ENCODE measurements at regions not wholly inside any gene's neighbourhood (a gene's known extent, or its start where the extent isn't known, plus 50 kb on each side); places are given as distances from the start of the nearest gene placed in this dataset.

DNA sequence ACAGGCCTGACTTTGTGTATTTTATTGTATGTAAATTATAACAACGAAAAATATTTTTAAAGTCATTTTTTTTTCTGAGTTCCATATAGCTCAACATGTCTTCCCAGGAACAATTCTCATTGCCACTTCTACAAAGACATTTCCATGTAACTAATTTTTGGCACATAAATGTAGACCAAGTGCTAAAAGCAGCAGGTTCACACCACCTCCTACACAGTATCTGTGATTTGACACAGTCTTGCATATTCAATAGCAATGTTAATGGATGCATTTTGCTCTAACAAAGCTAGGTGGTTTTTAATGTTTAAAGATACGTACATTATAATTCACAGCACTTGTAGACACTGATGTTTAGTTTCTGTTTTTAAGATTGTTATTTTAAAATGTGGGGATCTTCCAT lies 346.5 kb downstream of the GPAM start:
- no peak for TF ChIP-seq EP300 (IDR thresholded peaks at IDR 0.05)
- no peak for TF ChIP-seq POLR2AphosphoS5 (IDR thresholded peaks at IDR 0.05)
- TF ChIP-seq, protein P1, sequence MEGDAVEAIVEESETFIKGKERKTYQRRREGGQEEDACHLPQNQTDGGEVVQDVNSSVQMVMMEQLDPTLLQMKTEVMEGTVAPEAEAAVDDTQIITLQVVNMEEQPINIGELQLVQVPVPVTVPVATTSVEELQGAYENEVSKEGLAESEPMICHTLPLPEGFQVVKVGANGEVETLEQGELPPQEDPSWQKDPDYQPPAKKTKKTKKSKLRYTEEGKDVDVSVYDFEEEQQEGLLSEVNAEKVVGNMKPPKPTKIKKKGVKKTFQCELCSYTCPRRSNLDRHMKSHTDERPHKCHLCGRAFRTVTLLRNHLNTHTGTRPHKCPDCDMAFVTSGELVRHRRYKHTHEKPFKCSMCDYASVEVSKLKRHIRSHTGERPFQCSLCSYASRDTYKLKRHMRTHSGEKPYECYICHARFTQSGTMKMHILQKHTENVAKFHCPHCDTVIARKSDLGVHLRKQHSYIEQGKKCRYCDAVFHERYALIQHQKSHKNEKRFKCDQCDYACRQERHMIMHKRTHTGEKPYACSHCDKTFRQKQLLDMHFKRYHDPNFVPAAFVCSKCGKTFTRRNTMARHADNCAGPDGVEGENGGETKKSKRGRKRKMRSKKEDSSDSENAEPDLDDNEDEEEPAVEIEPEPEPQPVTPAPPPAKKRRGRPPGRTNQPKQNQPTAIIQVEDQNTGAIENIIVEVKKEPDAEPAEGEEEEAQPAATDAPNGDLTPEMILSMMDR (IDR thresholded peaks at IDR 0.05) = no peak
- TF ChIP-seq POLR2A (IDR thresholded peaks at IDR 0.05) = no peak
- no peaks in the 10 kb centered on the region for H3K9me3 ChIP-seq
- ATAC-seq (ENCODE audit: low FRiP score in 2 of 2) (no peak), DNase-seq (no peak)
- no peak overlapping the region for H3K4me3 ChIP-seq
- no peaks in the 10 kb centered on the region for H3K36me3 ChIP-seq
- WGBS, 2 donors = 71 to 73% methylated on average over 2 of the region's 2 CpGs
- H3K27ac ChIP-seq = no peak overlapping the region
- no peaks in the 10 kb centered on the region for H3K4me1 ChIP-seq
- H3K27me3 ChIP-seq = no peaks in the 10 kb centered on the region

DNA sequence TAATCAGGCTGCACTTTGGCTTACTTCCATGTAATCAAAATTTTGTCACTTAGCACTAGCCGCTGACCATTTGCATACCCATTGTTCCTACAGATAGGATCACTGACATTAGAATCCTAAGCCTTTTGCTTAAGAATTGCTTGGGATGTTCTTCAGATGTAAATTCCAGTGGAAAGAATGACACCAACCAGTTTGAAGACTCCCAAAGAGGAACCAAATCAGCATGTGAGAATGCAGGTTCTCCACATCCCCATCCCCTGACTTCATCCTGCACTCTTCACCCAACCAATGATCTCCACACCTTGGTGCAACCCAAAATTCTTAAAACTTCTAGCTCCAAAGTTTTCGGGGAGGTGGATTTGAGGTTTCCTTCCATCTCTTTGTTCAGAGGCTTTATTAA lies 345.6 kb downstream of the GPAM start:
- Histone ChIP-seq H3K36me3 (no peaks in the 10 kb centered on the region), H3K27me3 (no peaks in the 10 kb centered on the region), H3K9me3 (no peaks in the 10 kb centered on the region), H3K4me3 (no peak overlapping the region), H3K4me1 (no peaks in the 10 kb centered on the region), H3K27ac (no peak overlapping the region)
- WGBS, 2 donors = 67 to 72% methylated on average over 2 of the region's 2 CpGs
- no peak for TF ChIP-seq EP300 (IDR thresholded peaks at IDR 0.05)
- TF ChIP-seq POLR2A (IDR thresholded peaks at IDR 0.05) = no peak
- TF ChIP-seq, protein P1 (IDR thresholded peaks at IDR 0.05) = no peak
- no peak for TF ChIP-seq POLR2AphosphoS5 (IDR thresholded peaks at IDR 0.05)
- DNase-seq = no peak
- ATAC-seq (ENCODE audit: low FRiP score in 2 of 2) = no peak

GRCh38 chr10:111840546-111840945 lies 343.0 kb downstream of the GPAM start:
- Histone ChIP-seq H3K9me3 (no peaks in the 10 kb centered on the region), H3K27ac (no peak overlapping the region), H3K36me3 (no peaks in the 10 kb centered on the region), H3K4me1 (no peaks in the 10 kb centered on the region), H3K4me3 (no peak overlapping the region), H3K27me3 (no peaks in the 10 kb centered on the region)
- TF ChIP-seq EP300 (IDR thresholded peaks at IDR 0.05) (no peak), POLR2A (IDR thresholded peaks at IDR 0.05) (no peak), POLR2AphosphoS5 (IDR thresholded peaks at IDR 0.05) (no peak)
- TF ChIP-seq, protein P1 (IDR thresholded peaks at IDR 0.05) = no peak
- no peak for DNase-seq
- ATAC-seq (ENCODE audit: low FRiP score in 2 of 2) = no peak

GRCh38 chr10:111852801-111853200 lies 330.8 kb downstream of the GPAM start:
- Histone ChIP-seq H3K27me3 (no peaks in the 10 kb centered on the region), H3K4me1 (no peaks in the 10 kb centered on the region), H3K9me3 (peaks cover 0 to 10% (median 1%) of the 10 kb centered on the region in 4 donors), H3K36me3 (no peaks in the 10 kb centered on the region), H3K4me3 (no peak overlapping the region), H3K27ac (no peak overlapping the region)
- WGBS, 2 donors = 91 to 92% methylated on average over 2 of the region's 2 CpGs
- DNase-seq (no peak), ATAC-seq (ENCODE audit: low FRiP score in 2 of 2) (no peak)
- TF ChIP-seq POLR2AphosphoS5 (IDR thresholded peaks at IDR 0.05) = no peak
- TF ChIP-seq, protein P1 (IDR thresholded peaks at IDR 0.05) = no peak
- TF ChIP-seq EP300 (IDR thresholded peaks at IDR 0.05) = no peak
- TF ChIP-seq POLR2A (IDR thresholded peaks at IDR 0.05) = no peak

DNA sequence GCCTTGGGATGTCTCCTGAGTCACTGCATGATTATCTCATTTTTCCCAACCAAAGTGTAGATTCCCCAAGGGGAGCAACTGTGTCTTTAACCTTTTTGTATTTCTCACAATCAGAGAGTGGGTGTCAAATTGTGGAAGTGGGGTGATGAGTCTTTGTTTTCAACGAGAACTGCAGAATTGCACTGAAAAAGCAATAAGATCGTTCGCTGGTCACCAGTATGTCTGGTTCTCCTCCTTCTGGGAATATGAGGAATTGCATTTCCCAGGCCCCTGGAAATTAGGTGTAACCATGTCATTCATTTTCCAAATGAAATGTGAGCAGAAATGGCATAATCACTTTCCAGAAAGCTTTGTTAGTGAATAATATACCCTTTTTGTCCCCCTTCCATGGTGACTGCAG lies 326.9 kb downstream of the GPAM start:
- DNase-seq (no peak), ATAC-seq (ENCODE audit: low FRiP score in 2 of 2) (no peak)
- H3K27me3 ChIP-seq = no peaks in the 10 kb centered on the region
- H3K4me1 ChIP-seq = no peaks in the 10 kb centered on the region
- no peaks in the 10 kb centered on the region for H3K36me3 ChIP-seq
- H3K27ac ChIP-seq = no peak overlapping the region
- no peak overlapping the region for H3K4me3 ChIP-seq
- H3K9me3 ChIP-seq = no peaks in the 10 kb centered on the region
- TF ChIP-seq, protein P1 (IDR thresholded peaks at IDR 0.05) = no peak
- TF ChIP-seq POLR2A (IDR thresholded peaks at IDR 0.05) = no peak
- TF ChIP-seq POLR2AphosphoS5 (IDR thresholded peaks at IDR 0.05) = no peak
- no peak for TF ChIP-seq EP300 (IDR thresholded peaks at IDR 0.05)
- 58 to 65% methylated on average over 3 of the region's 3 CpGs for whole genome bisulfite sequencing, 2 donors

Measured in upper lobe of left lung (tissue), 6 donors.